Fibroblast of peridontal ligament (primary cell): ENCODE measurements at regions not wholly inside any gene's neighbourhood (a gene's known extent, or its start where the extent isn't known, plus 50 kb on each side); places are given as distances from the start of the nearest gene placed in this dataset.
"Not testable (repeated sequence)": the region's sequence is repeated elsewhere in the genome, so short reads cannot be mapped to it uniquely, and the experiment has no call there.

ENCODE experiments used
- DNase-seq: peaks from one replicate; pipeline ENCODE4 v3.0.0-alpha.2; 2010; ENCODE audit errors: extremely low read depth

- no peak for DNase-seq
Measured at GRCh38 chr7:12004581-12004980, 172.6 kb upstream of the THSD7A start.

GRCh38 chr7:12007576-12007975 lies 175.6 kb upstream of the THSD7A start:
- DNase-seq: no peak

DNA sequence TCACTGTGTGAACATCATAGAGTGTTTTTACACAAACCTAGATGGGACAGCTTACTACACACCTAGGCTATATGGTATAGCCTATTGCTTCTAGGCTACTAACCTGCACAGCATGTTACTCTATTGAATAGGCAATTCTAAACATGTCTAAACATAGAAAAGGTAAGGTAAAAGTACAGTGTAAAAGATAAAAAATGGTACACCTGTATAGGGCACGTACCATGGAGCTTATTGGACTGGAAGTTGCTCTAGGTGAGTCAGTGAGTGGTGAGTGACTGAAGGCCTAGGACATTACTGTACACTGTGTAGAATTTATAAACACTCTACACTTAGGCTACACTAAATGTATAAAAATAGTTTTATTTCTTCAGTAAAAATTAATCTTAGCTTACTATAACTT lies 182.0 kb upstream of the THSD7A start:
- DNase-seq: no peak

DNA sequence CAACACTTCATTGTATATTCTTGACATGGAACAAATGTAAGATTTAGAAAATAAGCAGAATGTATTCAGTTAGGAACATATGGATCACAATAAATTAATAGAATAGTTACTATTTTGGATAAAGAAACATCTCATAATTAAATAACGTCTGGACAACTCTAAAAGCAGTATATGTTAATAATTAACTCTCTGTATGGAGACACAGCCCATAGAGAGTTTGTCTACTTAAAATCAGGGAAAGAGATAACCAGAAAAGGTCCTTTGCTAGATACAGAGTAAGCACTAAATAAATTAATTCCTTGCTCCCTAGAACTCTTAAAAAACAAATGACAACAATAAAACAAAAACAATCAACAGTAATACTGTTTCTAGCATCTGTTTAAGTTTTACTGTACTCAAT lies 184.4 kb upstream of the THSD7A start:
- DNase-seq: no peak

DNA sequence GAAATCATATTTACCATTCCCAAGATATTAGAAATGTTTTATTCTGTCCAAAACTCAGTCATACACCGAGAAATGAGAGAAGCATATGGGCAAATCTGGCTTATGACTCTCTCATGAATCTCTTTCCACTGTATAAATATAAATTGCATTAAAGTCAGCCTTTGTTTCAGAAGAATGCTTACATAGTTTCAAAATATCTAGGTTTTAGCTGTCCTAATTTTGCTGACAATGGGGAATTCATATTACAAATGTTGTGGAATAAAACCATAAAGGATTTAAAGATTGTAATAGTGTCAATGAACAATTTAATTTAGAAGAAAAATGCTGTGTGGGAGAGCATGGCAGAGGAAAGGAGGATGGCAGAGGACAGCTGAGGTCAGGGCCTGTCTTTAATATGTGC lies 185.0 kb upstream of the THSD7A start:
- no peak for DNase-seq

- not testable (repeated sequence) for DNase-seq
Measured at GRCh38 chr7:12022011-12022410, 189.1 kb upstream of the TMEM106B start.

GRCh38 chr7:12025246-12025645 lies 185.8 kb upstream of the TMEM106B start:
- DNase-seq: no peak

- DNase-seq: no peak
Measured at GRCh38 chr7:12028508-12028907, 182.6 kb upstream of the TMEM106B start.

DNA sequence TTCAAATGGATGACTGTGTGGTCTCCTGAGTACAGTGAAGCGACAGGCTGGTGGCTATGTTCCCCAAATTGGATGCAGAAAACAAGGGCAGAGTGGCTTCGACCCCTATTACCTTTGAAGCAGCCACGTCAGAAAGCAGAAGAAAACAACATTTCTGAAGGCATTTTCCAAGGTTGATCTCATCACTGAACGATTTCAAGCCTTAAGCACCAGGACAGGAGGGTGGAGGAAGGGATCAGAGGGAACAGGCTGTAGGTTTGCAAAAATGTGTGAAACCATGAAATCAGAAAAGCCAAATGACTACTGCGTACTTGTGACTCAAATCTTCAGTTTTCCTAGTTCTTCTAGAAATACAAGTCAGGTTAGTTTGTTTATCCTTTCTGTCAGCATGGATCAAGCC lies 181.0 kb upstream of the TMEM106B start:
- DNase-seq: peak; percentile 1

DNA sequence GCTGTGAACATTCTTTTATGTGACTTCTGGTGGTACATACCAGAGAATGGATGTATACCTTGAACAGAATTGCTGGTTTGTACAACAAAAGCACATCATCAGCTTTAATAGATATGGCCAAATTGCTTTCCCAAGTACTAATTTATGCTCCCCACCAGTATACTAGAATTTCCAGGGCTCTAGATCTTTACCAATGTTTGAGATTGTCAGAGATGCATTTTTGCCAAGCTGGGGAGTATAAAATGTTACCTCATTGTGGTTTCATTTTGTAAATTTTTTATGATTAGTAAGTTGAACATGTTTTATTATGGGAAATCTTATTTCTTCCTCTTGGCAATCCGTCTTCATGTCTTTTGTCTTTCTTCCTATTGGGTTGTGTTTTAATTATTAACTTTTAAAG lies 179.9 kb upstream of the TMEM106B start:
- DNase-seq: peak; percentile 35

DNA sequence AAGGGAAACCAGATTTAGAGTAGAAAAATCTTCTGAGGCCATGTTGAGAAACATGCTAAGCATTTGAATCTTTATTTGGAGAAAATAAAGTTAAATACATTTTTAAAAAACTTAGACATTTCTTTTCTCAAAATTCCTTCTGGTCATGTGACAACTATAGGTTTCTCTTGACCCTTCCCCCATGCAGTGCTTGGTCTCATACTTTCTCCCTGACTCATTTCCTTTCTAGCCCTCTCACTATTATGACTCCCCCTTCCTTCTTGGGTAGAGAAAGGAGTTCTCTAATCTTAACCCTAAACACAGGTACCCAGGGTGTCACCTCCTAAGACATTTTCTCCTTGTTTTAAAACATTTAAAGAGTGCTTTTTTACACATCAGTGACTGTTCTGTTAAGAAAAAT lies 179.5 kb upstream of the TMEM106B start:
- DNase-seq: peak; percentile 20

DNA sequence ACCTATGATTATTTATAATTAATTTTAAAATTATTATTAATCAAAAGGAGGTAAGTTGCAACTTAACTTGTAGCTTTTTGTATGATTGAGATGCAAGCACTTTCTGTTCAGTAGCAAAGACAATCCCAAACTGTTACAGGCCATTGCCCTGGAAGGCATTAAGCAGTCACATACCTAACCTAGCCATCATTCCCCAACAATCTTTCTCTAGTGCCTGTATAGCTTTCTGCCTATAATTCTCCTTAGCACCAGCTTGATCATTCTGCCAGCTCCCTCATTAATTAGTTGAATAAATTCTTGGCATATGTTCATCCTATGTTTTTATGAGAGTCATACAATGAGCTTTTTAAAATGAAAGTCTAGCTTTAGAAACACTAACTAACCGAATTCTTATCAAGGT lies 178.9 kb upstream of the TMEM106B start:
- DNase-seq: peak; percentile 2

- not testable (repeated sequence) for DNase-seq
Measured at GRCh38 chr7:12043457-12043856, 167.6 kb upstream of the TMEM106B start.

DNA sequence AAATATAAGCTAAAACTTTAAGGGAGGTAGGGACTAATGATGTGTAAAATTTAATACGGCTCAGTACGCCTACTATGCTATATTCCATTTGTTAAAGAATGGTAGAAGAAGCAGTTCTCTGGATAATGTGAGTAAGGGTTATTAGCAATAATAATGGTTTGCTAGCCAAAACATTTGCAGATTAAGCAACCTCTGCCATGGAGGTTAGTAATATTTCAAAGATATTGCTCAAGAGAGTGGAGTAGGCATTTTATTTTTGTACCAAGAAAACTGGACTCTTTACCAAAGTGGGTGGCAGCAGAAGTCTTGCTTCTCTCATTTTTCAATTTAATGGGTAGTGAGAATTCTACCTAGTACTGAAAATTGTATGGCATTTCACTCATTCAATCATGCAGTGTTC lies 158.9 kb upstream of the TMEM106B start:
- DNase-seq: no peak

- no peak for DNase-seq
Measured at GRCh38 chr7:12053561-12053960, 157.5 kb upstream of the TMEM106B start.

DNA sequence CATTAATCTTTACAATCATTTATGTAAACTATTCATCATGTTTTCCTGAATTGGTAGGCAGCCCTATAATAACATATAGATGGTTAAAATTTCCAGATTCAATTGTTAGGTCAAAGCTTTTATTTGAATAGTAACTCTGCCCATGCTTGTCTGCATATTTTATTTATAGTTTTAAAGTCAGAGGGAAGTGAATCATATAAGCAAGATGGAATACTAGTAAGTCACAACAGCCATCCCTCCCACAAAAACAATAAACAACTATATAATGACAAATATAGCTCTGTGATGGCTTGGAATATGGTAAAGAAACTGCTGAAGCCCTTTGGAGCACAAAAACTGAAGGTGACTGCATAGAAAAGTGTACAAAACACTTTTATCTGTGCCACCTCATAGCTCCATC lies 156.3 kb upstream of the TMEM106B start:
- no peak for DNase-seq

GRCh38 chr7:12056381-12056780 lies 154.7 kb upstream of the TMEM106B start:
- DNase-seq: no peak

DNA sequence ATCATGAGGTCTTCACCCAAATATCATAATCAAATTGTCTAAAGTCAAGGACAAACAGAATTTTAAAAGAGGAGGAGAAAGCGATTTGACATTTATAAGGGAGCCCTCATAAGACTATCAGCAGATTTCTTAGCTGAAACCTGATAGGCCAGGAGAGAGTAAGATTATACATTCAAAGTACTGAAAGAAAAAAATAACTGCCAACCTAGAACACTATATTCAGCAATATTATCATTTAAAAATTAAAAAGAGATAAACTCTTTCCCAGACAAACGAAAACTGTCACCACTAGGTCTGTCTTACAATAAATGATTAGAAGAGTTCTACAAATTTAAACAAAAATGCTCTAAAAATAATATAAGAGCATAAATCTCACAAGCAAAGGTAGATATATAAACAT lies 154.1 kb upstream of the TMEM106B start:
- no peak for DNase-seq

DNA sequence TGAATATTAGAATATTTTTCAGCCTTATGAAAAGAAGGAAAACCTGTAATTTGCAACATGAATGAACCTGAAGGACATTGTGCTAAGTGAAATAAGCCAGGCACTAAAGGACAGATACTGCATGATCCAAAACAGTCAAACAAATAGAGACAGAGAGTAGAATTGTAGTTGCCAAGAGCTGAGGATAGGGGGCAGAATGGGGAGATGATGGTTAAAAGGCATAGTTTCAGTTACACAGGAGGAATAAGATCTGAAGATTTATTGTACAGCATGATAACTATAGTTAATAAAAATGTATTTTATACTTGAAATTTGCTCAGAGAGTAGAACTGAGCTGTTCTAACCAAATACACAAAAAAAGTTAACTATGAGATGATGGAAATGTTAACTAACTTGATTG lies 149.0 kb upstream of the TMEM106B start:
- no peak for DNase-seq

- no peak for DNase-seq
Measured at GRCh38 chr7:12064586-12065127, 146.4 kb upstream of the TMEM106B start.

GRCh38 chr7:12066004-12066403 lies 145.1 kb upstream of the TMEM106B start:
- no peak for DNase-seq

- DNase-seq: no peak
Measured at GRCh38 chr7:12066521-12066920, 144.6 kb upstream of the TMEM106B start.

DNA sequence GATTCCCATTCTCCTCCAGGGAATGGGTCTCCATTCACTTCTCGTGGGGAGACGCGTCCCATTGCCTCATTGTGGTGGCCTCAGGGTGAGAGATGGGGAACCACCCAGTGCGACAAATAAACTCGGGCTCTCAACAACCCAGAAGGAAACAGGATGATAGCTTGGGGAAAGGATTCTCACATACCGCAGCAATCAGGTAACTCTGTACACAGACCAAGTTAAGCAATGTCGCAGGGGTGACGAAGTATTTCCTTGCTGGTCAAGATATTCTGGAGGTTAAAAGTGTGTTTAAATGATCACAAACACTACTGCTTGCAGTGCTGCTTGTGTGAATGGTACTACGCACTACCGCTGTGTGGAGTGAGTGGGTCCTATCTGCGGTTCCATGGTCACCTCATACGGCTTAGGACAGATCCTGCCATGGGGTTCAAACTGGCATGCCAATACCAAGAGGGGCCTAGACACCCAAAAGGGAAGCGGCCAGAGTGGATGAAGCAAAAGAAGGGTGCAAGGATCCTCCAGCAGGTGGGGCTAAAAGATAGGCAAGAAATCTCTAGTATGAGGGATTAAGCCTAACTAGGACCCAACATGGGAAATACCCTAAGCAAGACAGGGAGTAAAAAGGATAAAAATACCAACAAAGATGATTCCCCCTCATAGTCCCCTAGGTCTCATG lies 143.8 kb upstream of the TMEM106B start:
- DNase-seq: peak; percentile 42

DNA sequence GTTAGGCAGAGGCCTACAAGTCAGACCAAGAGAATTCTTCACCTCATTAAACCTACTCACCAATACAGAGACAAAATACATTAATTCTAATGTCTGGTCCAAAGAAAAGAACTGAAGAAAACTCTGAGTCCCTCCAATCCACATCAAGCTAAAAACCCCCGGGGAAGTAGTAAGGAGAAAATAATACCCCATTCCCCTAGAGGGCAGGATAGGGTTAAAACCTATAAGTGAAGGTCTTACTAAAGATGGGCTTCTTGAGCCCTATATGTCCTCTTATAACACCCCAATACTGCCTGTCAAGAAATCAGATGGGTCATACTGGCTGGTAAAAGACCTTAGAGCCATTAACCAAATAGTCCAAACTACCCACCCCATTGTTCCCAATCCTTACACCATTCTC lies 141.3 kb upstream of the TMEM106B start:
- DNase-seq: no peak
